Activated CD8-positive, alpha-beta memory T cell treated with anti-CD3 and anti-CD28 coated beads, Interleukin-2, amount 10 ng/mL, durations not matched to agents 7 days and 5 days (primary cell): ENCODE measurements at regions not wholly inside any gene's neighbourhood (a gene's known extent, or its start where the extent isn't known, plus 50 kb on each side); places are given as distances from the start of the nearest gene placed in this dataset.
"Not testable (repeated sequence)": the region's sequence is repeated elsewhere in the genome, so short reads cannot be mapped to it uniquely, and the experiment has no call there.

Experiments
- ATAC-seq: fragments of 150-1000 bp; cut with Tn5 transposase; one replicate; pipeline ENCODE4 v1.10.0; 2021; ENCODE audit warnings: moderate library complexity
- CTCF ChIA-PET: fragments of 350-600 bp; sonication (Branson Sonifier 250); formaldehyde crosslinking; loops from one replicate; lab custom pipeline; 2021; ENCODE audit warnings: antibody characterized with exemption; lab: Charles Lee
- DNase-seq: peaks from one replicate; pipeline ENCODE4 v3.0.0-alpha.2; 2020
- H3K27ac Mint-ChIP-seq: one replicate; pipeline ENCODE4 v1.8.0; 2021; ENCODE audit warnings: mild to moderate bottlenecking, mixed read lengths
- H3K27me3 Mint-ChIP-seq: one replicate; pipeline ENCODE4 v1.8.0; 2021; ENCODE audit warnings: mixed read lengths
- H3K36me3 Mint-ChIP-seq: one replicate; pipeline ENCODE4 v1.8.0; 2021; ENCODE audit warnings: mild to moderate bottlenecking, mixed read lengths
- H3K4me1 Mint-ChIP-seq: one replicate; pipeline ENCODE4 v1.8.0; 2021; ENCODE audit warnings: mixed read lengths
- H3K4me3 Mint-ChIP-seq: one replicate; pipeline ENCODE4 v1.8.0; 2021; ENCODE audit warnings: mild to moderate bottlenecking, moderate library complexity, mixed read lengths
- H3K9me3 Mint-ChIP-seq: one replicate; pipeline ENCODE4 v1.8.0; 2022; ENCODE audit warnings: low read depth, mixed read lengths

- Mint-ChIP-seq H3K4me1 (no peaks in the 10 kb centered on the region), H3K27ac (no peak overlapping the region), H3K27me3 (peaks cover 10% of the 10 kb centered on the region), H3K4me3 (no peak overlapping the region), H3K36me3 (no peaks in the 10 kb centered on the region), H3K9me3 (no peaks in the 10 kb centered on the region)
- CTCF ChIA-PET = no interaction called here
- ATAC-seq (no peak), DNase-seq (no peak)
These were observed 111.3 kb upstream of the TNPO1 start for GRCh38 chr5:72705178-72705577.

GRCh38 chr5:72703876-72704275 lies 112.6 kb upstream of the TNPO1 start:
- Mint-ChIP-seq H3K27ac (no peak overlapping the region), H3K4me1 (no peaks in the 10 kb centered on the region), H3K4me3 (no peak overlapping the region), H3K27me3 (peaks cover 15% of the 10 kb centered on the region), H3K9me3 (no peaks in the 10 kb centered on the region), H3K36me3 (no peaks in the 10 kb centered on the region)
- DNase-seq (no peak), ATAC-seq (no peak)
- CTCF ChIA-PET = no interaction called here

GRCh38 chr5:72702881-72703434 lies 113.5 kb upstream of the TNPO1 start:
- Mint-ChIP-seq H3K27ac (no peak overlapping the region), H3K9me3 (no peaks in the 10 kb centered on the region), H3K4me3 (no peak overlapping the region), H3K4me1 (no peaks in the 10 kb centered on the region), H3K27me3 (peaks cover 17% of the 10 kb centered on the region), H3K36me3 (no peaks in the 10 kb centered on the region)
- DNase-seq (no peak), ATAC-seq (no peak)
- CTCF ChIA-PET = no interaction called here

- H3K27ac Mint-ChIP-seq, ATAC-seq, H3K4me1 Mint-ChIP-seq, H3K9me3 Mint-ChIP-seq, DNase-seq, H3K36me3 Mint-ChIP-seq, H3K4me3 Mint-ChIP-seq, CTCF ChIA-PET: not testable (repeated sequence)
- peaks cover 17% of the 10 kb centered on the region for H3K27me3 Mint-ChIP-seq
These were observed 114.4 kb upstream of the TNPO1 start for GRCh38 chr5:72702105-72702504.

DNA sequence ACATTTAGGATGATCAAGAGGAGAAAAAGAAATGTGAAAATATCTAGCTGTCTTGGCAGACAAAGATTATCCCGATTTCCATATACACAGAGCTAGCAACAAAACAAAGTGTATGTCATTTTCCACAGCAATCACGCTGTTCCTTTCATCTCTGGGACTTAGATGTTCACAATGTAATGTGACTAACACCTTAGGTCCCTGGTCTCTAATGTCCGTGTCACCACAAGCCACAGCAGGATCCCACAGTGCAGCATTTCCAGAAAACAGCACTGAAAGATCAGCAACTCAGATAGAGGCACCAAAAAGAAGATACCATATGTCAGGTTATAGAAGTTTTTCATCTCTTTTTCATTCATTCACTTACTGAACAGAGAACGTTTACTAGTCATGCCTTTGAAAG lies 118.0 kb upstream of the TNPO1 start:
- CTCF ChIA-PET = no interaction called here
- no peaks in the 10 kb centered on the region for H3K9me3 Mint-ChIP-seq
- ATAC-seq = no peak
- H3K36me3 Mint-ChIP-seq = no peaks in the 10 kb centered on the region
- no peak overlapping the region for H3K27ac Mint-ChIP-seq
- no peak for DNase-seq
- H3K4me1 Mint-ChIP-seq = no peaks in the 10 kb centered on the region
- no peak overlapping the region for H3K4me3 Mint-ChIP-seq
- H3K27me3 Mint-ChIP-seq = peaks cover 24% of the 10 kb centered on the region

DNA sequence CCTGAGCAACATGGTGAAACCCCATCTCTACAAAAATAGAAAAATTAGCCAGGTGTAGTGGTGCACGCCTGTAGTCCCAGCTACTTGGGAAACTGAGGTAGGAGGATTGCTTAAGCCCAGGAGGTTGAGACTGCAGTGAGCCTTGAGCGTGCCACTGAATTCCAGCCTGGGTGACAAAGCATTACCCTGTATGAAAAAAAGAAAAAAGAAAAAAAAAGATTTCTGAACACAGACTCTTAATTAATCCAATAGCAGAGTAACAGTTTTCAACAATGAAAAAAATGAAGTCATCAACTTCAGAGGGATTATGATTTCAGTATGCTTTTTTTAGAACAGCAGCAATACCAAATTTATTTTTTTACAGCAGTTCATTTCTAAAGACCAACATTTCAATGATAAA lies 118.8 kb upstream of the TNPO1 start:
- Mint-ChIP-seq H3K27me3 (peaks cover 30% of the 10 kb centered on the region), H3K36me3 (no peaks in the 10 kb centered on the region), H3K27ac (no peak overlapping the region), H3K4me3 (no peak overlapping the region), H3K4me1 (no peaks in the 10 kb centered on the region), H3K9me3 (no peaks in the 10 kb centered on the region)
- ATAC-seq (no peak), DNase-seq (no peak)
- CTCF ChIA-PET = no interaction called here

GRCh38 chr5:72695659-72696058 lies 120.8 kb upstream of the TNPO1 start:
- H3K36me3 Mint-ChIP-seq = no peaks in the 10 kb centered on the region
- DNase-seq = no peak
- no peaks in the 10 kb centered on the region for H3K9me3 Mint-ChIP-seq
- H3K27ac Mint-ChIP-seq = no peak overlapping the region
- H3K27me3 Mint-ChIP-seq = peaks cover 28% of the 10 kb centered on the region
- no peaks in the 10 kb centered on the region for H3K4me1 Mint-ChIP-seq
- no peak overlapping the region for H3K4me3 Mint-ChIP-seq
- CTCF ChIA-PET = no interaction called here
- no peak for ATAC-seq

DNA sequence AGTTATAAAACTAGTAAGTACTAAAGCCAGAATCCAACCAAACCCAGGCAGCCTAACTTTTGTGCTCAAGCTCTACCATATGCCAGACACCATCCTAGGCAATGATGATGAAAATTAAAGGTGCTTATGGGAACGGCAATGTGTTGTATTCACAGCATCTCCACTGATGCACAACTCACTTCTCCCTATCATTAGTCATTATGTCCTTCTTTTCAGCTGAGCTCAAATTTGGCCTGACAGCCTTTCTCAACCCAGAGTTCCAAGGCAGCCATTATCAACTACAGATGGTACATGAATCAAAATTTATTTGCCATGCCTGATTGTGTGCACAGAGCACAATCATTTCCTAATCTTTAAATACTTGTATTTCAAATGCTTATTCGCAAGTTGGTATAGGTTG lies 121.6 kb upstream of the TNPO1 start:
- no peak overlapping the region for H3K27ac Mint-ChIP-seq
- no peak overlapping the region for H3K4me3 Mint-ChIP-seq
- no peaks in the 10 kb centered on the region for H3K9me3 Mint-ChIP-seq
- no peak for ATAC-seq
- DNase-seq = no peak
- H3K4me1 Mint-ChIP-seq = no peaks in the 10 kb centered on the region
- H3K27me3 Mint-ChIP-seq = peaks cover 28% of the 10 kb centered on the region
- H3K36me3 Mint-ChIP-seq = no peaks in the 10 kb centered on the region
- CTCF ChIA-PET = no interaction called here

DNA sequence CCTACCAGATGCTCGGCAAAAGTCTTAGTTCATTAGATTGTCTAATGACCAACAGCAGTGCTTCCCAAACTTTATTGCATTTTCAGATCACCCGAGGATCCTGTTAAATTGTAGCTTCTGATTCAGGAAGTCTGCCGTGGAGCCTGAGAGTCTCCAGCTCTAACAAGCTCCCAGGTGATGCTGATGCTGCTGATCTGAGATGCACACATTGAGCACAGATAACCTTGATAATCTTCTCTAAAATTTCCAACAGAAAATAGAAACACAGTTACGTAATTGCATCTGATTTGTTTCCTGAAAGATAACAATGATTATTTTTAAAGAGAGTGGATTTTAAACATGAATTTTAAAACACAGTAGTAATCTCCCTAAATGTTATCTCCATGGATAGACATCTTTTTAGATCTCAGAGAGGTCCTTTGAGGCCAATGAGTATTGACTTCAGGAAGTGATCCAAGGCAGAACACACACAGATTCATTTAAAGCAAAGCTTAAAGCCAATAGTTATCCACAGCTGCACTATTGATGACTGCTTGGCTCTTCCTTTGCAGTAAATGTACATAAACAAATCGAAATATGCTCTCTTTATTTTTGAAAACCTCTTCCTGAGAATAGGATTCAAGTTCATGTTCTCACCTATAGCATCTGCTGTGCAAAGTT lies 122.8 kb upstream of the TNPO1 start:
- Mint-ChIP-seq H3K27ac (no peak overlapping the region), H3K27me3 (peaks cover 24% of the 10 kb centered on the region), H3K9me3 (no peaks in the 10 kb centered on the region), H3K36me3 (no peaks in the 10 kb centered on the region), H3K4me3 (no peak overlapping the region), H3K4me1 (no peaks in the 10 kb centered on the region)
- CTCF ChIA-PET = no interaction called here
- ATAC-seq (no peak), DNase-seq (no peak)

DNA sequence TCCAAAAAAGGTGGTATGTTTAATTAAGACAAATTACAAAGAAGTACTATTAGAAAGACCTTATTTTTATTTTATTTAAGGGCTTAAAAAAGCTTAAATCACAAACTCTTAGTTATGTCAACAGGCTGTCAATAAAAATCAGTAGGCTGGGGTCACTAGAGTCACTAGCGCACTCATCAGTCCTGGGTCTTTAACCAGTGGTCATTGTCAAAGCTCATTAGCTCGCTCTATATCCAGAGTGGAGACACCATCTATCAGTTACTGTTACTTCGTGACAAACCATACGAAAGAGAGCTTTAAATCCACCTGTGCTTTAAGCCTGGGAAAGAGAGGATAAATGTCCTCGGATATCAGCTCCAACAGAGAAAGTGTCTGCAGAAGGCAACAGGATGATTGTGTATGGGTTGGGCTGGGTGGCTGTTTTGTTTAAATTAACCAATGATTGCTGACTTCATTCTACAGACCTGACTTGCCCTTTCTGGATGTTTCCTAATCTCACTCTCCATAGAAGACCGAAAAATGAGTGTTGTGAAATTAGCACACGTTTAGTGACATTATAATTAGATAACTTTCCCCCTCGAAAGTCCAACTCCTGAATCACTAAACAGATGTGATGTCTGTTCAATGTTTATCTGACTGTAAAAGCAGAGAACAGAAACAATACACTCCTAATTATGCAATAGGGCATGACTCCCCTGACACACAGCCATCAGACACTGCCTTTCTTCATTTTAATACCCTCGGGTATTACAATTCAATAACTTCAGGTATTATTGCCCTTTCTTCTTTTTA lies 123.6 kb upstream of the TNPO1 start:
- no peaks in the 10 kb centered on the region for H3K4me1 Mint-ChIP-seq
- H3K9me3 Mint-ChIP-seq = no peaks in the 10 kb centered on the region
- ATAC-seq (no peak), DNase-seq (no peak)
- peaks cover 24% of the 10 kb centered on the region for H3K27me3 Mint-ChIP-seq
- no peaks in the 10 kb centered on the region for H3K36me3 Mint-ChIP-seq
- no peak overlapping the region for H3K4me3 Mint-ChIP-seq
- CTCF ChIA-PET = no interaction called here
- H3K27ac Mint-ChIP-seq = no peak overlapping the region

GRCh38 chr5:72692231-72692637 lies 124.2 kb upstream of the TNPO1 start:
- H3K27me3 Mint-ChIP-seq = peaks cover 26% of the 10 kb centered on the region
- H3K4me3 Mint-ChIP-seq = no peak overlapping the region
- no peaks in the 10 kb centered on the region for H3K4me1 Mint-ChIP-seq
- no peak for DNase-seq
- no peak for ATAC-seq
- no peaks in the 10 kb centered on the region for H3K36me3 Mint-ChIP-seq
- CTCF ChIA-PET = no interaction called here
- no peaks in the 10 kb centered on the region for H3K9me3 Mint-ChIP-seq
- no peak overlapping the region for H3K27ac Mint-ChIP-seq

DNA sequence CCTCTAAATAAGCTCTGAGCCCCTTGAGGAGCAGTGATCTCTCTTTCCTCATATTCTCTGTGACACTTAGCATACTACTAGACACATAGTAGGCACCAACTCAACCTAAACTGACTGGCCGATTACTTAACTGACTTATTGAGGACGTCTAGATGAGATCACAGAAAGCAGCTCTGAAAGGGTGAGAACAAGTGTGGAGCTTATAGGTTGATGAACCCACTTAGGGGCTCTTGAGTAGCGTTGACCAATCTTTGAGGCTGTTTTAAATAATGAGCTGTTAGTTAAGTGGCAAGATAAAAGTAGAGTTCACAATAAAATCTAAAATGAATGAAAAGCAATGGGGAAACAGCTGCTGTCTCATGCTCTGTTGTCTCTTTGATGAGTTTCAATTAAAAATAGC lies 124.7 kb upstream of the TNPO1 start:
- Mint-ChIP-seq H3K36me3 (no peaks in the 10 kb centered on the region), H3K4me3 (no peak overlapping the region), H3K27ac (no peak overlapping the region), H3K9me3 (no peaks in the 10 kb centered on the region), H3K4me1 (no peaks in the 10 kb centered on the region), H3K27me3 (peaks cover 26% of the 10 kb centered on the region)
- ATAC-seq = no peak
- CTCF ChIA-PET = no interaction called here
- DNase-seq = no peak

GRCh38 chr5:72688916-72689315 lies 127.5 kb upstream of the TNPO1 start:
- no peaks in the 10 kb centered on the region for H3K36me3 Mint-ChIP-seq
- CTCF ChIA-PET = no interaction called here

GRCh38 chr5:72687288-72687687 lies 129.2 kb upstream of the TNPO1 start:
- Mint-ChIP-seq H3K4me1 (no peaks in the 10 kb centered on the region), H3K27me3 (peaks cover 10% of the 10 kb centered on the region), H3K4me3 (no peak overlapping the region), H3K36me3 (no peaks in the 10 kb centered on the region), H3K9me3 (no peaks in the 10 kb centered on the region), H3K27ac (no peak overlapping the region)
- DNase-seq (no peak), ATAC-seq (no peak)
- CTCF ChIA-PET = no interaction called here

More at GRCh38 chr5:72688916-72689315, 127.5 kb upstream of the TNPO1 start:
- ATAC-seq (no peak), DNase-seq (no peak)
- no peak overlapping the region for H3K4me3 Mint-ChIP-seq
- no peaks in the 10 kb centered on the region for H3K4me1 Mint-ChIP-seq
- H3K9me3 Mint-ChIP-seq = no peaks in the 10 kb centered on the region
- no peak overlapping the region for H3K27ac Mint-ChIP-seq
- H3K27me3 Mint-ChIP-seq = peaks cover 15% of the 10 kb centered on the region
